ENCODE measurements at regions not wholly inside any gene's neighbourhood (a gene's known extent, or its start where the extent isn't known, plus 50 kb on each side); places are given as distances from the start of the nearest gene placed in this dataset.

- H3K9ac ChIP-seq (ENCODE audit: low read length): no peak overlapping the region
- no peak overlapping the region for H3K4me2 ChIP-seq (ENCODE audit: low read depth, low read length)
- TF ChIP-seq EZH2 (optimal IDR thresholded peaks at IDR 0.05; ENCODE audit: low read depth, low read length) (no peak), EZH2phosphoT487 (IDR thresholded peaks at IDR 0.05; ENCODE audit: low read length) (no peak)
- TF ChIP-seq, protein P1, sequence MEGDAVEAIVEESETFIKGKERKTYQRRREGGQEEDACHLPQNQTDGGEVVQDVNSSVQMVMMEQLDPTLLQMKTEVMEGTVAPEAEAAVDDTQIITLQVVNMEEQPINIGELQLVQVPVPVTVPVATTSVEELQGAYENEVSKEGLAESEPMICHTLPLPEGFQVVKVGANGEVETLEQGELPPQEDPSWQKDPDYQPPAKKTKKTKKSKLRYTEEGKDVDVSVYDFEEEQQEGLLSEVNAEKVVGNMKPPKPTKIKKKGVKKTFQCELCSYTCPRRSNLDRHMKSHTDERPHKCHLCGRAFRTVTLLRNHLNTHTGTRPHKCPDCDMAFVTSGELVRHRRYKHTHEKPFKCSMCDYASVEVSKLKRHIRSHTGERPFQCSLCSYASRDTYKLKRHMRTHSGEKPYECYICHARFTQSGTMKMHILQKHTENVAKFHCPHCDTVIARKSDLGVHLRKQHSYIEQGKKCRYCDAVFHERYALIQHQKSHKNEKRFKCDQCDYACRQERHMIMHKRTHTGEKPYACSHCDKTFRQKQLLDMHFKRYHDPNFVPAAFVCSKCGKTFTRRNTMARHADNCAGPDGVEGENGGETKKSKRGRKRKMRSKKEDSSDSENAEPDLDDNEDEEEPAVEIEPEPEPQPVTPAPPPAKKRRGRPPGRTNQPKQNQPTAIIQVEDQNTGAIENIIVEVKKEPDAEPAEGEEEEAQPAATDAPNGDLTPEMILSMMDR (IDR thresholded peaks at IDR 0.05; ENCODE audit: low read length): no peak
- H3K27ac ChIP-seq (ENCODE audit: low read length): no peak overlapping the region
- no peaks in the 10 kb centered on the region for H3K36me3 ChIP-seq (replicated peaks; ENCODE audit: insufficient read depth, low read length)
- no peaks in the 10 kb centered on the region for H4K20me1 ChIP-seq (ENCODE audit: insufficient read depth, low read length)
- no peaks in the 10 kb centered on the region for H3K27me3 ChIP-seq (replicated peaks; ENCODE audit: insufficient read depth, low read length)
- no peaks in the 10 kb centered on the region for H3K79me2 ChIP-seq (ENCODE audit: low read length)
- H3F3A ChIP-seq (ENCODE audit: insufficient read depth, low read length): no peaks in the 10 kb centered on the region
- H3K9me2 ChIP-seq (replicated peaks; ENCODE audit: insufficient read depth, low read length): no peaks in the 10 kb centered on the region
- no peak overlapping the region for H2AFZ ChIP-seq (ENCODE audit: low read length)
- no peak overlapping the region for H3K4me3 ChIP-seq (ENCODE audit: low read length)
- H3K9me3 ChIP-seq (replicated peaks; ENCODE audit: insufficient read depth, low read length): no peaks in the 10 kb centered on the region
- DNase-seq: no peak
- H3K4me1 ChIP-seq (ENCODE audit: low read length): no peaks in the 10 kb centered on the region
Measured at GRCh38 chr5:45042283-45042682, 233.5 kb downstream of the MRPS30 start.

- no peaks in the 10 kb centered on the region for H4K20me1 ChIP-seq (ENCODE audit: insufficient read depth, low read length)
- no peaks in the 10 kb centered on the region for H3K36me3 ChIP-seq (replicated peaks; ENCODE audit: insufficient read depth, low read length)
- no peak for DNase-seq
- no peak overlapping the region for H3K27ac ChIP-seq (ENCODE audit: low read length)
- no peaks in the 10 kb centered on the region for H3F3A ChIP-seq (ENCODE audit: insufficient read depth, low read length)
- H3K4me1 ChIP-seq (ENCODE audit: low read length): no peaks in the 10 kb centered on the region
- no peak overlapping the region for H3K4me3 ChIP-seq (ENCODE audit: low read length)
- H3K4me2 ChIP-seq (ENCODE audit: low read depth, low read length): no peak overlapping the region
- no peak overlapping the region for H3K9ac ChIP-seq (ENCODE audit: low read length)
- H3K27me3 ChIP-seq (replicated peaks; ENCODE audit: insufficient read depth, low read length): no peaks in the 10 kb centered on the region
- H3K9me3 ChIP-seq (replicated peaks; ENCODE audit: insufficient read depth, low read length): no peaks in the 10 kb centered on the region
- no peak for TF ChIP-seq EZH2 (optimal IDR thresholded peaks at IDR 0.05; ENCODE audit: low read depth, low read length)
- no peak for TF ChIP-seq EZH2phosphoT487 (IDR thresholded peaks at IDR 0.05; ENCODE audit: low read length)
- TF ChIP-seq, protein P1 (IDR thresholded peaks at IDR 0.05; ENCODE audit: low read length): no peak
- no peak overlapping the region for H2AFZ ChIP-seq (ENCODE audit: low read length)
- no peaks in the 10 kb centered on the region for H3K9me2 ChIP-seq (replicated peaks; ENCODE audit: insufficient read depth, low read length)
- H3K79me2 ChIP-seq (ENCODE audit: low read length): no peaks in the 10 kb centered on the region
Measured at GRCh38 chr5:45057564-45057963, 248.8 kb downstream of the MRPS30 start.

GRCh38 chr5:45060724-45061123 is 252.0 kb downstream of the MRPS30 start:
- no peak overlapping the region for H3K27ac ChIP-seq (ENCODE audit: low read length)
- H3K9me3 ChIP-seq (replicated peaks; ENCODE audit: insufficient read depth, low read length): no peaks in the 10 kb centered on the region
- H3K27me3 ChIP-seq (replicated peaks; ENCODE audit: insufficient read depth, low read length): no peaks in the 10 kb centered on the region
- H3K4me1 ChIP-seq (ENCODE audit: low read length): no peaks in the 10 kb centered on the region
- no peak overlapping the region for H3K4me2 ChIP-seq (ENCODE audit: low read depth, low read length)
- H3F3A ChIP-seq (ENCODE audit: insufficient read depth, low read length): no peaks in the 10 kb centered on the region
- no peak overlapping the region for H3K4me3 ChIP-seq (ENCODE audit: low read length)
- TF ChIP-seq, protein P1 (IDR thresholded peaks at IDR 0.05; ENCODE audit: low read length): no peak
- TF ChIP-seq EZH2 (optimal IDR thresholded peaks at IDR 0.05; ENCODE audit: low read depth, low read length) (no peak), EZH2phosphoT487 (IDR thresholded peaks at IDR 0.05; ENCODE audit: low read length) (no peak)
- no peaks in the 10 kb centered on the region for H4K20me1 ChIP-seq (ENCODE audit: insufficient read depth, low read length)
- no peak overlapping the region for H3K9ac ChIP-seq (ENCODE audit: low read length)
- no peaks in the 10 kb centered on the region for H3K79me2 ChIP-seq (ENCODE audit: low read length)
- H3K36me3 ChIP-seq (replicated peaks; ENCODE audit: insufficient read depth, low read length): no peaks in the 10 kb centered on the region
- H3K9me2 ChIP-seq (replicated peaks; ENCODE audit: insufficient read depth, low read length): no peaks in the 10 kb centered on the region
- no peak for DNase-seq
- H2AFZ ChIP-seq (ENCODE audit: low read length): no peak overlapping the region

Measured in MM.1S (cell line).